ENCODE measurements at regions not wholly inside any gene's neighbourhood (a gene's known extent, or its start where the extent isn't known, plus 50 kb on each side); places are given as distances from the start of the nearest gene placed in this dataset.
"Not testable (repeated sequence)": the region's sequence is repeated elsewhere in the genome, so short reads cannot be mapped to it uniquely, and the experiment has no call there.

- no peak overlapping the region for H3K27ac ChIP-seq
- TF ChIP-seq CTCF (IDR thresholded peaks at IDR 0.05) (no peak), ZFX (IDR thresholded peaks at IDR 0.05; ENCODE audit: borderline replicate concordance) (no peak)
Measured at GRCh38 chr4:123673971-123674370, 277.4 kb downstream of the SPRY1 start.

- TF ChIP-seq ZFX (IDR thresholded peaks at IDR 0.05; ENCODE audit: borderline replicate concordance): no peak
- TF ChIP-seq CTCF (IDR thresholded peaks at IDR 0.05): no peak
- H3K27ac ChIP-seq: no peak overlapping the region
Measured at GRCh38 chr4:123674762-123675465, 278.3 kb downstream of the SPRY1 start.

GRCh38 chr4:123675567-123675966, 279.0 kb downstream of the SPRY1 start:
- no peak for TF ChIP-seq CTCF (IDR thresholded peaks at IDR 0.05)
- TF ChIP-seq ZFX (IDR thresholded peaks at IDR 0.05; ENCODE audit: borderline replicate concordance): no peak
- no peak overlapping the region for H3K27ac ChIP-seq

GRCh38 chr4:123676071-123676889, 279.7 kb downstream of the SPRY1 start:
- TF ChIP-seq CTCF (IDR thresholded peaks at IDR 0.05): no peak
- no peak for TF ChIP-seq ZFX (IDR thresholded peaks at IDR 0.05; ENCODE audit: borderline replicate concordance)
- H3K27ac ChIP-seq: no peak overlapping the region

- H3K27ac ChIP-seq: no peak overlapping the region
- TF ChIP-seq CTCF (IDR thresholded peaks at IDR 0.05): no peak
- no peak for TF ChIP-seq ZFX (IDR thresholded peaks at IDR 0.05; ENCODE audit: borderline replicate concordance)
Measured at GRCh38 chr4:123676890-123677229, 280.3 kb downstream of the SPRY1 start.

GRCh38 chr4:123682931-123683330, 286.3 kb downstream of the SPRY1 start:
- no peak for TF ChIP-seq CTCF (IDR thresholded peaks at IDR 0.05)
- TF ChIP-seq ZFX (IDR thresholded peaks at IDR 0.05; ENCODE audit: borderline replicate concordance): no peak
- H3K27ac ChIP-seq: no peak overlapping the region

GRCh38 chr4:123684937-123685336, 288.3 kb downstream of the SPRY1 start:
- not testable (repeated sequence) for H3K27ac ChIP-seq

GRCh38 chr4:123695531-123695930, 298.9 kb downstream of the SPRY1 start:
- H3K27ac ChIP-seq: not testable (repeated sequence)

Data from 22Rv1 (cell line).